OCI-LY1 (cell line): ENCODE measurements at regions not wholly inside any gene's neighbourhood (a gene's known extent, or its start where the extent isn't known, plus 50 kb on each side); places are given as distances from the start of the nearest gene placed in this dataset.

Experiments used
- CTCF ChIP-seq: fragments of 200-600 bp; sonication (generic), shearing (Covaris generic); IDR thresholded peaks from 2 replicates; pipeline ENCODE4 v1.5.1; 2017; ENCODE audit warnings: mild to moderate bottlenecking, antibody characterized with exemption, low read length, moderate library complexity, mixed read lengths
- EZH2 ChIP-seq: fragments of 200-600 bp; sonication (generic), shearing (Covaris generic); IDR thresholded peaks from 2 replicates; pipeline ENCODE4 v1.8.0; 2017; ENCODE audit warnings: borderline replicate concordance, mixed run types, mild to moderate bottlenecking, antibody characterized with exemption, low read length, moderate library complexity, mixed read lengths

- TF ChIP-seq CTCF (no peak), EZH2 (no peak)
These were observed 128.9 kb upstream of the PRSS1 start for GRCh38 chr7:142620402-142620801.
